K562 (cell line): ENCODE measurements at regions not wholly inside any gene's neighbourhood (a gene's known extent, or its start where the extent isn't known, plus 50 kb on each side); places are given as distances from the start of the nearest gene placed in this dataset.

Source experiments
- ATAC-seq: fragments of 200-7000 bp; cut with Tn5 transposase; 3 replicates; pipeline ENCODE4 v1.9.1; 2020; ENCODE audit warnings: moderate library complexity
- BruUV-seq: library from RNA; stranded (reverse); fragments of 400-500 nt; replicated peaks from 2 replicates; lab custom pipeline; 2021; lab: Mats Ljungman, UMichigan
- CTCF ChIA-PET: fragments of 300-600 bp; formaldehyde crosslinking; extraction: SDS; loops from one replicate; lab custom pipeline; 2021; ENCODE audit warnings: low intra/inter-chr PET ratio; lab: Yijun Ruan, JAX
- POLR2A ChIA-PET: fragments of 300-600, 350-650 bp; sonication (Branson Sonifier 250); formaldehyde crosslinking; extraction: SDS; loops from one replicate; lab custom pipeline; 2021; ENCODE audit warnings: antibody characterized with exemption, inconsistent platforms; lab: Yijun Ruan, JAX
- DNase-seq, 4 experiments: peaks; one replicate each; pipeline versions ENCODE4 v3.0.0 to v3.0.0-alpha.2; 2011 to 2018; ENCODE audit warnings: low spot score in 3 of 4, mixed read lengths in 3 of 4; ENCODE audit errors: extremely low read depth in 1 of 4
- FAIRE-seq: peaks from 2 replicates; lab custom pipeline; 2011; peaks lifted over from hg19 to GRCh38; lab: Jason Lieb, UNC
- H2AFZ ChIP-seq: 2 replicates; pipeline ENCODE4 v1.6.0; 2011; ENCODE audit warnings: low read depth, low read length, control low read depth, inconsistent platforms
- H3K27ac ChIP-seq: fragments of 200-600 bp; 3 replicates; pipeline ENCODE4 v1.8.0; 2011; ENCODE audit warnings: low read depth, mild to moderate bottlenecking, control low read depth, inconsistent platforms, low read length, moderate library complexity, mixed read lengths; ENCODE audit errors: extremely low read depth
- H3K27me3 ChIP-seq, 2 experiments: fragments of 300-600 bp in 1 of 2; 2 replicates in 1 of 2; 3 replicates in 1 of 2; pipeline versions ENCODE4 v1.6.0 to v1.8.0; 2011; ENCODE audit warnings: inconsistent platforms in 2 of 2, low read length in 2 of 2, mild to moderate bottlenecking in 1 of 2, mixed read lengths in 1 of 2, moderate library complexity in 1 of 2; ENCODE audit not compliant: control insufficient read depth in 2 of 2, insufficient read depth in 2 of 2
- H3K36me3 ChIP-seq: fragments of 300-600 bp; 3 replicates; pipeline ENCODE4 v1.8.0; 2011; ENCODE audit warnings: mild to moderate bottlenecking, low read length, inconsistent platforms; ENCODE audit not compliant: control insufficient read depth, insufficient read depth
- H3K4me1 ChIP-seq, 2 experiments: fragments of 200-600 bp in 1 of 2; replicated peaks in 1 of 2; 2 replicates in 1 of 2; 3 replicates in 1 of 2; pipeline versions ENCODE4 v1.5.1 to v1.8.0; 2011; ENCODE audit warnings: inconsistent platforms in 2 of 2, low read length in 2 of 2, mild to moderate bottlenecking in 1 of 2, mixed read lengths in 1 of 2, moderate library complexity in 1 of 2; ENCODE audit not compliant: control insufficient read depth in 2 of 2, insufficient read depth in 2 of 2
- H3K4me2 ChIP-seq: 2 replicates; pipeline ENCODE4 v1.6.1; 2011; ENCODE audit warnings: low read length, control low read depth, inconsistent platforms, mixed read lengths; ENCODE audit not compliant: insufficient read depth
- H3K4me3 ChIP-seq: fragments of 200-600 bp; sonication (generic), shearing (Covaris generic); 2 replicates; pipeline ENCODE4 v1.5.1; 2016; ENCODE audit warnings: control low read depth, inconsistent platforms
- H3K79me2 ChIP-seq: fragments of 200-600 bp; 3 replicates; pipeline ENCODE4 v1.8.0; 2011; ENCODE audit warnings: low read length, inconsistent platforms; ENCODE audit not compliant: control insufficient read depth, insufficient read depth
- H3K9ac ChIP-seq, 2 experiments: 2 replicates each; pipeline versions ENCODE4 v1.6.0 to v1.6.1; 2011; ENCODE audit warnings: low read depth in 2 of 2, low read length in 2 of 2, control low read depth in 1 of 2, inconsistent platforms in 1 of 2, mild to moderate bottlenecking in 1 of 2, mixed read lengths in 1 of 2; ENCODE audit not compliant: insufficient read depth in 1 of 2
- H3K9me1 ChIP-seq: one replicate; pipeline ENCODE4 v1.6.0; 2011; ENCODE audit warnings: inconsistent platforms, mild to moderate bottlenecking, low read length, moderate library complexity; ENCODE audit not compliant: control insufficient read depth, insufficient read depth
- H3K9me3 ChIP-seq: replicated peaks from 2 replicates; pipeline ENCODE4 v1.5.1; 2011; ENCODE audit warnings: low read depth, low read length, inconsistent platforms; ENCODE audit not compliant: control insufficient read depth, insufficient read depth
- H4K20me1 ChIP-seq: replicated peaks from 2 replicates; pipeline ENCODE4 v1.6.1; 2011; ENCODE audit warnings: low read length, inconsistent platforms, mixed read lengths; ENCODE audit not compliant: control insufficient read depth, insufficient read depth
- ELF1 ChIP-seq: fragments of 200-800 bp; sonication (Bioruptor generic); IDR thresholded peaks from 2 replicates; pipeline ENCODE4 v1.6.1; 2016; ENCODE audit warnings: missing genetic modification characterization, missing compliant biosample characterization
- KAT7 ChIP-seq: sonication (generic); formaldehyde crosslinking; IDR thresholded peaks from 2 replicates; pipeline ENCODE4 v1.8.0; 2022; ENCODE audit warnings: missing genetic modification reagents, mild to moderate bottlenecking, borderline replicate concordance
- SAFB ChIP-seq: fragments of 200-400 bp; formaldehyde crosslinking; IDR thresholded peaks from 2 replicates; pipeline ENCODE4 v1.6.1; 2017; ENCODE audit warnings: low read depth, low read length, borderline replicate concordance
- SMARCB1 ChIP-seq: IDR thresholded peaks from 2 replicates; pipeline ENCODE4 v1.6.1; 2011; ENCODE audit warnings: improper control_type of control experiment, low read depth; ENCODE audit not compliant: insufficient read length
- YY1 ChIP-seq, 3 experiments: IDR thresholded peaks; 2 replicates each; pipeline ENCODE4 v1.6.1; 2011; ENCODE audit warnings: low read length in 2 of 3, mild to moderate bottlenecking in 2 of 3, moderate library complexity in 2 of 3, borderline replicate concordance in 1 of 3, control low read depth in 1 of 3, low read depth in 1 of 3; ENCODE audit not compliant: insufficient read depth in 3 of 3, insufficient replicate concordance in 2 of 3, control insufficient read depth in 1 of 3, insufficient read length in 1 of 3; ENCODE audit errors: extremely low read depth in 1 of 3
- ZNF436 ChIP-seq: fragments of 250-450, 450-650 bp; sonication (Bioruptor Pico); formaldehyde crosslinking; IDR thresholded peaks from 2 replicates; pipeline ENCODE4 v1.7.0; 2020; ENCODE audit warnings: mild to moderate bottlenecking
- in situ Hi-C: fragments of 300-500 bp; cut with MboI; formaldehyde crosslinking; loops from 4 replicates; pipeline ENCODE4 v1.15.0; 2018; ENCODE audit warnings: inconsistent platforms, mixed read lengths
- intact Hi-C: fragments of 100-400 bp; cut with micrococcal nuclease; formaldehyde crosslinking; loops from 2 replicates; pipeline ENCODE4 v1.14.2; 2022

- no peak overlapping the region for H3K27ac ChIP-seq
- no peaks in the 10 kb centered on the region for H3K4me1 ChIP-seq
- H3K4me3 ChIP-seq, result no peak overlapping the region
- ATAC-seq (no peak), FAIRE-seq (no peak), DNase-seq (no peak)
- H3K4me2 ChIP-seq, result no peak overlapping the region
- ChIA-PET POLR2A (interaction anchor here (0.6 kb wide), 1 partner anchor 299 kb away, joined by 3 read pairs; no protein-coding TSS in a partner anchor), CTCF (no interaction called here)
- no peaks in the 10 kb centered on the region for H4K20me1 ChIP-seq
- H3K79me2 ChIP-seq, result no peaks in the 10 kb centered on the region
- TF ChIP-seq ELF1 (no peak), YY1 (IDR thresholded peaks at IDR 0.05; ENCODE audit: borderline replicate concordance in 1 of 3, control insufficient read depth in 1 of 3, extremely low read depth in 1 of 3, insufficient read depth in 3 of 3, insufficient read length in 1 of 3, insufficient replicate concordance in 2 of 3, low read depth in 1 of 3, low read length in 2 of 3) (no peak), SAFB (no peak), KAT7 (CRISPR knock-in tag) (no peak), SMARCB1 (no peak), ZNF436 (no peak)
- intact Hi-C loops, result no loop called here
- BruUV-seq, result no TSS peak
- H3K9me3 ChIP-seq, result no peaks in the 10 kb centered on the region
- in situ Hi-C loops, result no loop called here
- no peak overlapping the region for H2AFZ ChIP-seq
- H3K9ac ChIP-seq, result no peak overlapping the region
- no peaks in the 10 kb centered on the region for H3K36me3 ChIP-seq
- no peaks in the 10 kb centered on the region for H3K9me1 ChIP-seq
- H3K27me3 ChIP-seq, result no peaks in the 10 kb centered on the region
Observed at GRCh38 chr4:79757600-79757999, 315.4 kb downstream of the ANTXR2 start.
